NCI-H524 (cell line): ENCODE measurements at regions not wholly inside any gene's neighbourhood (a gene's known extent, or its start where the extent isn't known, plus 50 kb on each side); places are given as distances from the start of the nearest gene placed in this dataset.

Experiments used
- DNase-seq, 2 experiments: peaks; one replicate each; lab custom pipeline; 2025; lab: John Stamatoyannopoulos, UW

- DNase-seq: no peak
These were observed 55.7 kb downstream of the IRF2BP2 start for GRCh38 chr1:234554218-234554697.

- no peak for DNase-seq
These were observed 56.5 kb downstream of the IRF2BP2 start for GRCh38 chr1:234553240-234554188.

GRCh38 chr1:234551032-234551378 is 59.0 kb downstream of the IRF2BP2 start:
- DNase-seq: no peak

GRCh38 chr1:234550341-234551031 is 59.5 kb downstream of the IRF2BP2 start:
- no peak for DNase-seq

GRCh38 chr1:234549447-234550021 is 60.4 kb downstream of the IRF2BP2 start:
- DNase-seq: no peak

- peak; percentile 63 to 85 for DNase-seq
These were observed 62.8 kb downstream of the IRF2BP2 start for GRCh38 chr1:234546890-234547788.

GRCh38 chr1:234546387-234546704 is 63.6 kb downstream of the IRF2BP2 start:
- DNase-seq: no peak

- DNase-seq: peak in 1 of 2 experiments; percentile 4
These were observed 64.2 kb downstream of the IRF2BP2 start for GRCh38 chr1:234545517-234546386.

GRCh38 chr1:234544087-234544579 is 65.2 kb upstream of the TARBP1 start:
- peak; percentile 33 to 69 for DNase-seq

- DNase-seq: no peak
These were observed 64.6 kb upstream of the TARBP1 start for GRCh38 chr1:234543442-234544086.

- no peak for DNase-seq
These were observed 63.4 kb upstream of the TARBP1 start for GRCh38 chr1:234542211-234542850.

GRCh38 chr1:234541286-234541975 is 62.5 kb upstream of the TARBP1 start:
- no peak for DNase-seq

GRCh38 chr1:234540404-234540762 is 61.4 kb upstream of the TARBP1 start:
- DNase-seq: no peak

GRCh38 chr1:234539666-234540403 is 60.9 kb upstream of the TARBP1 start:
- DNase-seq: no peak

GRCh38 chr1:234538930-234539649 is 60.1 kb upstream of the TARBP1 start:
- no peak for DNase-seq

GRCh38 chr1:234538062-234538731 is 59.2 kb upstream of the TARBP1 start:
- no peak for DNase-seq

- no peak for DNase-seq
These were observed 58.3 kb upstream of the TARBP1 start for GRCh38 chr1:234537236-234537635.
